ENCODE measurements at regions not wholly inside any gene's neighbourhood (a gene's known extent, or its start where the extent isn't known, plus 50 kb on each side); places are given as distances from the start of the nearest gene placed in this dataset.

- TF ChIP-seq SIX5 (IDR thresholded peaks at IDR 0.05; ENCODE audit: low read depth, low read length) (no peak), HDAC6 (IDR thresholded peaks at IDR 0.05; ENCODE audit: low read depth, low read length) (no peak)
- TF ChIP-seq, protein P1, sequence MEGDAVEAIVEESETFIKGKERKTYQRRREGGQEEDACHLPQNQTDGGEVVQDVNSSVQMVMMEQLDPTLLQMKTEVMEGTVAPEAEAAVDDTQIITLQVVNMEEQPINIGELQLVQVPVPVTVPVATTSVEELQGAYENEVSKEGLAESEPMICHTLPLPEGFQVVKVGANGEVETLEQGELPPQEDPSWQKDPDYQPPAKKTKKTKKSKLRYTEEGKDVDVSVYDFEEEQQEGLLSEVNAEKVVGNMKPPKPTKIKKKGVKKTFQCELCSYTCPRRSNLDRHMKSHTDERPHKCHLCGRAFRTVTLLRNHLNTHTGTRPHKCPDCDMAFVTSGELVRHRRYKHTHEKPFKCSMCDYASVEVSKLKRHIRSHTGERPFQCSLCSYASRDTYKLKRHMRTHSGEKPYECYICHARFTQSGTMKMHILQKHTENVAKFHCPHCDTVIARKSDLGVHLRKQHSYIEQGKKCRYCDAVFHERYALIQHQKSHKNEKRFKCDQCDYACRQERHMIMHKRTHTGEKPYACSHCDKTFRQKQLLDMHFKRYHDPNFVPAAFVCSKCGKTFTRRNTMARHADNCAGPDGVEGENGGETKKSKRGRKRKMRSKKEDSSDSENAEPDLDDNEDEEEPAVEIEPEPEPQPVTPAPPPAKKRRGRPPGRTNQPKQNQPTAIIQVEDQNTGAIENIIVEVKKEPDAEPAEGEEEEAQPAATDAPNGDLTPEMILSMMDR (IDR thresholded peaks at IDR 0.05; ENCODE audit: control extremely low read depth in 1 of 3, insufficient read depth in 1 of 3, low read depth in 1 of 3, low read length in 3 of 3), result no peak
Observed at GRCh38 chr3:89983449-89983848, 876.0 kb downstream of the EPHA3 start.

All from H1 (cell line).